NCI-H2171 treated with DMSO at 0.1 percent for 48 hours (cell line): ENCODE measurements at regions not wholly inside any gene's neighbourhood (a gene's known extent, or its start where the extent isn't known, plus 50 kb on each side); places are given as distances from the start of the nearest gene placed in this dataset.

Source experiments
- DNase-seq: peaks from one replicate; lab custom pipeline; 2025; lab: John Stamatoyannopoulos, UW

DNA sequence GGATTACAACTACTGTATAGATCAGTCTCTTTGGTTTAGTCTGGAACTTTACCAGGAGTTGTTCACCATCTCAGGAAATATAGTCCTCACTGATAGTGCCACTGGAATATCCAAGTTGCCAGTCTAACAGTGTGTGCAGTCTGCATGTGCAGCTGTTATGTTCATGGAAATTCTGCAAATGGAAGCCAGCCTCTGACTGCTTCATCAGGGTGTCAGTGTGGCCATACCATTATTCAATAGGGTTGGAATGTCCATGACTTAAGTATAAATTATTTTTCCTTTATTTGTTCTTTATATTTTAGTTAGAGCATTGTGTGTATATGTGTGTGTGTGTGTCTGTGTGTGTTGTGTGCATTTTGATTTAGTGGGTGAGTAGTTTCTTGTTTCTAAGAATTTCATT is 51.8 kb downstream of the C11orf96 start:
- DNase-seq: no peak

DNA sequence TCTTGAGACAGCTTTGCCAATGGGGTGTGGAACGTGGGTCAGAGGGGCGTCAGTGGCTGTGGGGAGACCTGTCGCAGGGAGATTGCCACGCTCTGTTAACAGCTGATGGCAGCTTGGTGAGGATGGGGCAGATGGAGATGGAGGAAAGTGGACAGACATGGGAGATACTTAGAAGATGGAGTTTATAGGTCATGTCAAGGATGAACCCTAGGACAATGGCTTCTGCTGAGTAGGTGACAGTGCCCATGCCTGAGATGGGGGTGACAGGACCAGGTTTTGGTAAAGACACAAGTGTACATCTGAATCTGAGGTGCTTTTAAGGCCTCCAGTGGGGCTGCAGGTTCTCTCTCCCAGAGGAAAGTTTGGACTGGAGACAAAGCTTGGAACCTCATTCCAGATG is 51.5 kb upstream of the ACCSL start:
- DNase-seq: no peak

DNA sequence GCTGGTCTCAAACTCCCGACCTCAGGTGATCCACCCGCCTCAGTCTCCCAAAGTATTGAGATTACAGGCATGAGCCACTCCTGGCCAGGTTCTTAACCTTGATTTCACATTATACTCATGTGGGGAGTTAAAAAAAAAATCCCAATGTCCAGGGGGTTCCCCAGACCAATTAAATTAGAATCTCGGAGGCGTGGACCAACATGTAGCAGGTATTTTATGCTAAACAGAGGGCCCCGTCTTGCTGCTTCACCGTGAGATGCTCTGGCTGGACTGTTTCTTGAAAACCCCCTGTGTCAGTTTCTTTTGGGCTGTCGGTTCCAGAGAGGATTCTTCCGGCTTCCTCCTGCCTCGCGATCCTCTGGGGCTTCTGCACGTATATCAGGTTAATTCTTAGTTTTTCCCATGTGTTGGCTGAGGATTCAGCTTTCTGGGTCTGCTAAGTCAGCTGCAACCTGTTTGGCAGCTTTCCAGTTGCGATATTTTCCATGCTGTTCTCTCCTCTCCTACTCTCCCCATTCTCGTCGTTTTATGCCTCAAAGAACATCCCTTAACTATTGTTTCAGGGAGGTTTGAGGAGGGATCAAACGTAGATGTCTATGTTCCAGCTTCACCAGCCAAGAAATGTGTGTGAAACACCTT is 50.6 kb upstream of the ACCSL start:
- DNase-seq: peak; percentile 82
